Fibroblast of skin of left quadriceps (primary cell): ENCODE measurements at regions not wholly inside any gene's neighbourhood (a gene's known extent, or its start where the extent isn't known, plus 50 kb on each side); places are given as distances from the start of the nearest gene placed in this dataset.

Source experiments
- DNase-seq, 2 experiments: peaks; one replicate each; pipeline ENCODE4 v3.0.0-alpha.2; 2013; ENCODE audit warnings: low read depth in 2 of 2

DNA sequence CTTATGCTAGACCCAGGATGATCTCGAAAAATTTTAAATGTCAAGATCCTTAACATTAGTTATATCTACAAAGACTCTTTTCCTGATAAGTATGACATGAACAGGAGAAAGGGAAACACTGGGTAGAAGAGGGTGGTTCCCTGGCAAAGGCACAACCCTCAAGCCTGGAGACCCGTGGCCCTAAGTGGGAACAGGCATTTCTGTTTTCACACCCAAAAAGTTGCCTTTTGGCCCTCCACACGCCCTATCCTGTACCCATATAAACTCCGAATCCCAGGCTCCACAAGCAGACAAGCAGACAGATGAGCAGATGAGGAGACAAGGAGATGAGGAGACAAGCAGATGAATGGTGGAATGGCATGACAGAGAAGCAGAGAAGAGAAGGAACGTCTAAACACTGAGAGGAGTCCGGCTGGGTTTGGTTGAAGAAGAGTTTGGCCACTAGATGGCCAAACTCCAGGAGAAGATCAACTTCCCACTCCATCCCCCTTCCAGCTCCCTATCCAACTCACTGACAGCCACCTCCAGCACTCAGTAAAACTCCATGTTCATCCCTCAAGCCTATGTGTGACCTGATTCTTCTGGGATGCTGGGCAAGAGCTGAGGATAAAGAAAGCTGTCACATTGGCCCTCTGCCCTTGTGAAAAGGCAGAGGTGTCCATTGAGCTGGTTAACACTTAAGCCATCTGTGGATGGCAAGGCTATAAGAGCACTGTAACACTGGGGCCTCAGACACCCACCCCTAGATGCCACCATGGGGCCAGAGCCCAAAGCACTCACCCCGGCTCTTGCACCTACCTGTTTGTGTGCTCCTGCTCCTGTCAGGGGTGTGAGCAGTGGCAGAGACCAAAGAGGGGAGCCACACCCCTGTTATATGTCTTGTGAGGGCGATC is 139.6 kb upstream of the FAM20A start:
- DNase-seq = no peak

DNA sequence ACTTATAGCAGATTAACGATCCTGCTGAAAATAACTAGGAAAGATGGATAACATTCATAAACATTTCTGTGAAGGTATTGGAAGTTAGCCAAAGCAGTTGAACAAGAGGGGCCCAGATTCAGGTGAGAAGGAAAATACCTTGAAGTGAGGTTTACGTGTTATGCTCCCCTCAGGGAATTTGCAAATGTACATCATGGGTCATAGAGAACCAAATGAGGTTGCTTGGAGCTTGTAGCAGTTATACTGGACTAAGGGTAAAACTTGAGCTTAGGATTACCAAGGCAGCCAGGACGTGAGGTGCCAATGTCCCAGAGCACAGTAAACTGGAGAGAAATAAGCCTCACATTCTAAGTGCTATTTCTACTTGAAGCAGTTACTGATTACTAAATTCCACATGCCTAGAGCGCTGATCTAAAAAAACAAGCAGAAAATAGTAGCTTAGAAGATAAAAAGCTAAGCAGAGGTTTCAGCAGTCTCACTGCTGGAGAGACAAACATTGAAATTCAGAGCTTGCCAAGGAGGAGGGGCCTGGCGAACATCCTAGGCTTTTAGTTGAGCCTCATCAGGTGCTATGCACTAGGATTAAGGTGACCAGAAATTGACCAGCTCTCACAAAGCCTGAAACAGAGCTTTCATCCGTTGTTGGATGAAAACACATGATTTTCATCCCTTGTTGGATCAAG is 136.7 kb upstream of the FAM20A start:
- no peak for DNase-seq

DNA sequence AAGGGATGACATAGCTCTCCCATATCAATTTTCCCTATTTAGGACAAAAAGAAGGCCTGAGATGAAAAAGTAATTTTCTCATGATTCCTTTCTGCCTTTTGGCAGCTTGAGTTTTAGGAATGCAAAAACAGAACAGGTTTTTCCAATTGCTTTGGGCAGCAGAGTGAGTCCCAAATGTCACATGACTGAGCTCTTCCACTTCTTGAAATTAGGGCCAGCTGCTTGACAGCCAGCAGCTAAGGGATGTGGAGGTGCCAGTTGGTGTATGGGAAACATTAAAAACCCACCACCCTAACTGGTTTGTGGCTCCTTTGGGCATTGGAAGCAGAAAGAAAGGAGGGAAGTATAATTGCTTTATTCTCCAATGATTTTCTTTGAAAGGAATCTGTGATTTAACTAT is 133.8 kb upstream of the FAM20A start:
- DNase-seq = no peak

DNA sequence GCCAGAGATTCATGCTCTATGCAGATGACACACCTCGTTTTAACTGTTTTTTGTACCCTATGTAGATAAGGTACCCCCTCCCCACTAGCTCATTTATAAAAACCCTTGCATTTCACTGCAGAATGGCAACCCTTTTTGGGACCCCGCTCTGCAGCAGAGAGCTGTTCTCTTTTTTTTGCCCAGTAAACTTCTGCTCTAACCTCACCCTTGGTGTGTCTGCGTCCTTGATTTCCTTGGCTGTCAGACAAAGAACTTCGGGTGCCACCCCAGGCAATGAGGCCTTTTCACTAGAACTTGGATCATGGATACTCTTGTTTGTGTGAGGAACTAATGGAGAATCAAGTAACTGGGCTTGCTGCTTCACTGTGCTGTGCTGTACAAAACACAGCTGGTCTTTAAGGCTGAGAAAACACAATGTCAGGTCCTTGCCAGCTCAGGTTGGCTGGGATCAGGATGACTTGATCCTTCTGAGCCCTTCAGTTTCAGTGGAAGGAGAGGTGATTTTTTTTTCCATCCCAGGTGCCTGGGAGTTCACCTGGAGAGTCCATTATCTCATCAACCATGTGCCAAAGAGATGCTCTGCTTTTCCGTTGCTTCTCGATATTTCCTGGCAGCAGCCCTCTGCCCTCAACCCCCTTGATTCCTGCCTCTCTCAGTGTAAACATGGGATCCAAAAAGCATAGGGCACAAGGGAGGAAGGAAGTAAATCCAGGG is 133.2 kb upstream of the FAM20A start:
- DNase-seq = no peak

GRCh38 chr17:68733241-68734176 is 132.3 kb upstream of the FAM20A start:
- DNase-seq = peak; percentile 41 to 53

GRCh38 chr17:68732301-68732749 is 131.2 kb upstream of the FAM20A start:
- DNase-seq = no peak

GRCh38 chr17:68731465-68731864 is 130.3 kb upstream of the FAM20A start:
- no peak for DNase-seq

- DNase-seq = no peak
Measured at GRCh38 chr17:68719431-68719830, 118.3 kb upstream of the FAM20A start.

DNA sequence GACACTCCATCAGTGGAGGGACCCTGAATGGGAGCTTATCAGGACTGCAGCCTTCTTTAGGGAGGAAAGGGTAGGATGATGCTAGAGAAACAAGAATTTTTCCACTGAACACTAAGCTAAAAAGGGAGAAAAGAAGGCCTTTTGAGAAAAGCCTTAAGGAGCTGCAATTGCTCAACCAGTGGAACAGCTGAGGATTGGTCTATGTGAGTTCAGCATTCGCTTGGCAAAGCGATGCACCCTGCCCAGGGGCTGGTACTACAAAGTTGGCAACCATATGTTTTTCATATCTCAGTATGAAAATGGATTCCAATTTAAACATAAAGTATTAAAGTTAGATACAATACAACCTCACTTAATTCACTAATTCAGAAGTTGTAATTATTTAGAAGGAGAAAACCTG is 117.8 kb upstream of the FAM20A start:
- DNase-seq = no peak

DNA sequence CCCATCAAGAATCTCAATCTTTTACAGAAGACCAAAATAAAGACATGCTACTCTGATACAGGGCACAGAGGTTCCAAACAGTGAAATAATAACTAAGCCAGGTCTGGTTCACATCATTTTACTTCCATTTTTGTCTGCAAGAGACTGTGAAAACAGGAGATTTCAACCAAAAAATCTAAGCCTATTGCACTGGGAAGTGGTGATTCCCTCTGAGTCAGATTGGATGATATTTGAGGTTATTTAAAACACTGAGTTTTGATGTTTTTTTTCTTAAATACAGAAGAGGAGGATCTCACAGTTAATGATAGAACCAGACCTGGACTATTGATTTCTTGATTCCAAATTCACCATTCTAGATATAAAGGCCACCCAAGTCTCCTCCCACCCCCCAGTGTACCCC is 117.3 kb upstream of the FAM20A start:
- DNase-seq = no peak

GRCh38 chr17:68714676-68715075 is 113.5 kb upstream of the FAM20A start:
- no peak for DNase-seq

DNA sequence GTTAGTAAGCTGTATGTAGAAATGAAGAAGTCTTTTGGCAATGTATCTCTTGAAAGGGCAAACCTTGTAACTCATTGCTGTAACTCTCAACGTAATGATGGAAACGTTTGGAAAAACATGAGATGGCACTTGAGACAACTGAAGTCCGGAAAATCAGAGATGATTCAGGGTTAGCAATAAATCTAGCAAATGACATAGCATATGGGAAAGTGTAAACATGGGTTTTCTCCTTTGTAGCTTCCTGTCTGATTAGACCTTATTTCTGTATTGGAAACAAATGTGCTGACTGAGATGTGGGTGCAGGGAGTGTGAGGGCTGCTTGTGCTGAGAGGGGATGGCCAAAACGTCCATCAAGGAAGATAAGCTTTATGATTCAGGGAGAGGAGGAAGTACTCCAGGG is 110.7 kb upstream of the FAM20A start:
- peak; percentile 55 to 64 for DNase-seq

DNA sequence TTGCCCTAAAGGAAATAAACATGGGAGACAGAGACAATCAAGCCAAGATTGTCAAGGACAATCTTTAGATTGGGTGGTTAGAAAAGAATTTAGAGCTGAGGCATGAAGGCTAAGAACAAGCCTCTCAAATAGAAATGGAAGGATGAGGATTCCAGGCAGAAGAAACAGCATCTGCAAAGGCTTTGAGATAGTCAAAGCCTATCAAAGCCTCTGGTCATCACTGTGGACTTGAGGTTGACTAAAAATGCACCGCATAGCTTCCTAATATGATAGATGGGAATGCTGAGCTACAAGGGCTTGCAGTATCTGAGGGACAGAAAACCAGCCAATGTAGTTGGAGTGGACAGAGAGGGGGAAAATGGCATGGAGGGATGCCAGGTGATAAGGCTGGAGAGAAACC is 109.8 kb upstream of the FAM20A start:
- DNase-seq = no peak

DNA sequence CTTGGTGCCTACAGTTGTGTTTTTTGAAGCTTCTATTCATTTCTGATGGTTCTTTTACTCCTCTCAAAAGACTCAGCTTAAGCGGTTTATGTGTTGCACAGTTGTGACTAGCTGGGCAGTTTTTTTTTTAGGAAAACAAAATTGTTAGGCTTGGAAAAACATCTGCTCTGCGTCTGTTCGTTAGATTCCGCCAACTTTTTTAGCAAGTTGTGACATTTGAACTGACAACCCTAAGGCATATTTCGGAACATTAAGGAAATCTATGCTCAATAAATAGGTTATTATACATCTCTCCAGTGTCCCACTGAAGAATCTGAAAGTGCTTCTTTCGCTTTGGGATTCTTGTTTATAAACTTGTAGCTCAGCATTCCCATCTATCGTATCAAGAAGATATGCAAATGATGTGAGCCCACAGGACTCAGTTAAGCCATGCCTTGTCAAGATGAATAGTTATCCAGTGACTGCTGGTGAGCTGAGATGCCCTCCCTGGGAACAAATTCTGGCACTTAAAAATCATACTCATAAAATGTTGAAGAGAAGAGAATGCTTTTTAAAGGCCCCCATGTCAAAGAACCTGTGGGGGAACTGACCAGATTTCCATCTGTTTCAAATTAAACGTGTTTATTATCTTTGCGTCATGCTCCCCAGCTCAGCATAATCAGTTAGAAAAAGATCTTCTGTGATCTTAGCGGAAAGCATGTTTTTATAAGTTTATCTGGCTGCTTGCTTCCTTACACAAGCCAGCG is 109.0 kb upstream of the FAM20A start:
- DNase-seq = peak; percentile 83 to 85

GRCh38 chr17:68709461-68709860 is 108.3 kb upstream of the FAM20A start:
- DNase-seq = no peak

DNA sequence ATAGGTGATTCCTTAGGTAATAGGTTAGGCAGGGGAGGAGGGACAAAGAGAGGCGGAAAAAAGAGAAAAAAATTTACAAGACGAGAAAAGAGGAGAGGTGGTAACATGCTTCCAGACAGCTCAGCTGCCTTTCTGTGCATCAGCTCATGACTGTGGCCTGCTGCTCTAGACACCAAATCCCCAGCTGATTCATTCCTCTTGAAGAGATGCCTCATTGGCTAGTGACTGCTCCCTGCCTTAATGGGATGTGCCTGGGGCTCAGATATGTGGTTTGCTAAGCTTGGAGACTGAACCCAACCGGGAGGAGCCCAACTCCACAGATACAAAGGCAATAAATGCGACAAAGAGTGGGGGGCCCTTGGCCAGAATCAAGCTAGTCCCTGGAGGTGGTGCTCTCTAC is 105.9 kb upstream of the FAM20A start:
- peak; percentile 58 to 63 for DNase-seq

- DNase-seq = no peak
Measured at GRCh38 chr17:68706356-68706920, 105.3 kb upstream of the FAM20A start.

GRCh38 chr17:68705714-68706076 is 104.5 kb upstream of the FAM20A start:
- no peak for DNase-seq

DNA sequence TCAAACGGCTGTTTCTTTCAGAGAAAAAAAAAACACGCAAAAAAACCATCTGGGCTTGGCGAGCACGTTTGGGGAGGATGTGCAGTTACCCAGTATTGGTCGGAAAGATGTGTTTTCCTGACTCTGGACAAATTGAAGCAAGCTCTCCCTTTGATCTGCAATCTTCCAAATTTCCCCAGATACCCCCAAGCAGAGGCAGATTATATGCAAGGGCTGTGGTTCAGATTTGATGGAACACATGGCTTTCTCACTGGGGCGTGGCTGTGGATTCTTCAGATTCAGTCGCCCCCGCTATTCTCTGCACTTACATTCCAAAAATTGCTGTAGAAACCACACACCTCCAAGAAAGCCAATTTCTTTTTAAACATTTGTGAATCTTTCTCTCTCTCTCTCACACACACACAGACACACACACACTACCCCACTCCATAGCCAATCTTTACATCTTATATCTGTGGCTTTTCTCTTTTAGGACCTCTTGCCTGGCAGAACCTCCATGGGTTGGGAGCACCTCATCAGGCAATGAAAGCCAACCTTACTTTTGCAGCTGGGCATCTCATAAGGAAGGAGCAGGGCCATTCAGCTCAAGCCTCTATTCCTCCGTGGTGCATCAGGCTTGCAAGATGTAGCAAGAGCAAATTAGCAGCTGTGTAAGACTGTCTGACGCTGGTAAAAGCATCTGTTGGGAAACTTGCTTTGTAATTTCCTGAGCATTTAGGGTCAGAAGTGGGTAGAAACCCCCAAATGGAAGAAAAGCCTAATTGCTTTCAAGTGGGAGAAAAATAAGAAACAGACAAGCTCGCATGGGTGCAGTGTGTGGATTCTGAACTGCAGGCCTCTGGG is 103.9 kb upstream of the FAM20A start:
- DNase-seq = peak; percentile 93 to 94
